ENCODE measurements at regions not wholly inside any gene's neighbourhood (a gene's known extent, or its start where the extent isn't known, plus 50 kb on each side); places are given as distances from the start of the nearest gene placed in this dataset.

- in situ Hi-C loops (cut with HindIII; ENCODE audit: low sequenced_read_pairs): no loop called here
- TF ChIP-seq CTCF (IDR thresholded peaks at IDR 0.05; ENCODE audit: low read depth, low read length, missing control alignments): no peak
- no peak for DNase-seq (ENCODE audit: low read depth)
- H3K4me3 ChIP-seq (ENCODE audit: low read depth, low read length): no peak overlapping the region
Measured at GRCh38 chr9:13529321-13530104, 250.0 kb upstream of the MPDZ start.

- H3K4me3 ChIP-seq (ENCODE audit: low read depth, low read length): no peak overlapping the region
- TF ChIP-seq CTCF (IDR thresholded peaks at IDR 0.05; ENCODE audit: low read depth, low read length, missing control alignments): no peak
- no peak for DNase-seq (ENCODE audit: low read depth)
- in situ Hi-C loops (cut with HindIII; ENCODE audit: low sequenced_read_pairs): no loop called here
Measured at GRCh38 chr9:13524245-13524644, 244.8 kb upstream of the MPDZ start.

- TF ChIP-seq CTCF (IDR thresholded peaks at IDR 0.05; ENCODE audit: low read depth, low read length, missing control alignments): no peak
- DNase-seq (ENCODE audit: low read depth): no peak
- H3K4me3 ChIP-seq (ENCODE audit: low read depth, low read length): no peak overlapping the region
- in situ Hi-C loops (cut with HindIII; ENCODE audit: low sequenced_read_pairs): no loop called here
Measured at GRCh38 chr9:13520069-13520468, 240.6 kb upstream of the MPDZ start.

GRCh38 chr9:13513716-13514444 lies 234.4 kb upstream of the MPDZ start:
- no peak for TF ChIP-seq CTCF (IDR thresholded peaks at IDR 0.05; ENCODE audit: low read depth, low read length, missing control alignments)
- in situ Hi-C loops (cut with HindIII; ENCODE audit: low sequenced_read_pairs): no loop called here
- DNase-seq (ENCODE audit: low read depth): no peak
- H3K4me3 ChIP-seq (ENCODE audit: low read depth, low read length): no peak overlapping the region

GRCh38 chr9:13513286-13513685 lies 233.8 kb upstream of the MPDZ start:
- in situ Hi-C loops (cut with HindIII; ENCODE audit: low sequenced_read_pairs): no loop called here
- no peak overlapping the region for H3K4me3 ChIP-seq (ENCODE audit: low read depth, low read length)
- TF ChIP-seq CTCF (IDR thresholded peaks at IDR 0.05; ENCODE audit: low read depth, low read length, missing control alignments): no peak
- DNase-seq (ENCODE audit: low read depth): no peak

GRCh38 chr9:13508681-13509080 lies 229.2 kb upstream of the MPDZ start:
- no peak for TF ChIP-seq CTCF (IDR thresholded peaks at IDR 0.05; ENCODE audit: low read depth, low read length, missing control alignments)
- no peak overlapping the region for H3K4me3 ChIP-seq (ENCODE audit: low read depth, low read length)
- DNase-seq (ENCODE audit: low read depth): no peak
- in situ Hi-C loops (cut with HindIII; ENCODE audit: low sequenced_read_pairs): no loop called here
